Esophagus squamous epithelium (tissue), 5 donors: ENCODE measurements at regions not wholly inside any gene's neighbourhood (a gene's known extent, or its start where the extent isn't known, plus 50 kb on each side); places are given as distances from the start of the nearest gene placed in this dataset.

ENCODE experiments used
- DNase-seq: peaks from one replicate; lab custom pipeline; 2025; lab: John Stamatoyannopoulos, UW
- H3K27ac ChIP-seq, 4 donors: fragments of 200-600 bp; sonication (generic); one replicate each; pipeline ENCODE4 v1.5.1; 2016 to 2019; ENCODE audit warnings: mild to moderate bottlenecking in 1 of 4
- H3K27me3 ChIP-seq, 4 donors: fragments of 200-600 bp; sonication (generic); 1 replicate in 3 of 4; 2 replicates in 1 of 4; pipeline versions ENCODE4 v1.5.1 to v1.6.0; 2017 to 2021; ENCODE audit warnings: antibody characterized with exemption in 1 of 4
- H3K36me3 ChIP-seq, 3 donors: fragments of 200-600 bp; sonication (generic); one replicate each; pipeline ENCODE4 v1.5.1; 2016 to 2019
- H3K4me1 ChIP-seq, 3 donors: fragments of 200-600 bp; sonication (generic); one replicate each; pipeline ENCODE4 v1.5.1; 2017 to 2019
- H3K4me3 ChIP-seq, 4 donors: fragments of 200-600 bp; sonication (generic); 1 replicate in 3 of 4; 2 replicates in 1 of 4; pipeline ENCODE4 v1.5.1; 2016 to 2019; ENCODE audit warnings: mild to moderate bottlenecking in 2 of 4, moderate library complexity in 1 of 4
- H3K9me3 ChIP-seq, 3 donors: fragments of 200-600 bp; sonication (generic); one replicate each; pipeline ENCODE4 v1.5.1; 2016 to 2019
- POLR2A ChIP-seq, 4 donors: fragments of 450-650 bp; IDR thresholded peaks; one replicate each; pipeline ENCODE4 v1.6.1; 2017; ENCODE audit warnings: antibody characterized with exemption in 4 of 4, mild to moderate bottlenecking in 4 of 4, moderate library complexity in 3 of 4
- WGBS, 2 donors: methylation state at CpG; one replicate each; pipeline ENCODE4 v1.1.5; 2018; 5-methylcytosine and 5-hydroxymethylcytosine counted together
- intact Hi-C: fragments of 100-400 bp; cut with DNase I; formaldehyde crosslinking; loops from one replicate; pipeline ENCODE4 v1.15.0; 2022
- TF ChIP-seq, protein P1 (sequence below), 6 experiments: fragments of 450-650 bp in 4 of 6; fragments of 200-600 bp in 2 of 6; sonication (generic) in 2 of 6; IDR thresholded peaks; one replicate each; pipeline ENCODE4 v1.5.1; 2016 to 2019; ENCODE audit warnings: antibody characterized with exemption in 6 of 6, mild to moderate bottlenecking in 4 of 6, moderate library complexity in 4 of 6
- donor health status: DM: yes; HTN: yes; CAD: no.

DNA sequence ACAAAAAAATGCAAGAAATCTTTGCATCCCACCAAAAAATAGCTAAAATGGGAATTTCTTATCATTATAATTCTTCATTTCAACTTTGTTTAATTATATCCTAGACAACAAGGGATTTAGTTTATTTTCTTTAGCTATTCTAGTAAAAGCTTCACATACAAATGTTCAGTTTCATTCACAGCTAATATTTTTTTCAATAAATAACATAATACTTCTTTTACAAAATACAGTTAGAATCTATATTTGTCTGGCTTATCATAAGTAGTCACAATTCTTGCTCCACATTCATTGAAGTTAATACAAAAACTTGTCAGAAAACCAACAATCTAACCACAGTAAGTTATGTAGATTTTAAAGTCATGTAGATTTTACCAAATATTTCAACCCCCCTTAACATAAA, 414.4 kb downstream of the FAT4 start:
- DNase-seq = no peak
- H3K27ac ChIP-seq = no peak overlapping the region
- intact Hi-C loops = no loop called here
- H3K27me3 ChIP-seq = no peaks in the 10 kb centered on the region
- no peaks in the 10 kb centered on the region for H3K36me3 ChIP-seq
- no peaks in the 10 kb centered on the region for H3K9me3 ChIP-seq
- TF ChIP-seq POLR2A (IDR thresholded peaks at IDR 0.05) = no peak
- TF ChIP-seq, protein P1, sequence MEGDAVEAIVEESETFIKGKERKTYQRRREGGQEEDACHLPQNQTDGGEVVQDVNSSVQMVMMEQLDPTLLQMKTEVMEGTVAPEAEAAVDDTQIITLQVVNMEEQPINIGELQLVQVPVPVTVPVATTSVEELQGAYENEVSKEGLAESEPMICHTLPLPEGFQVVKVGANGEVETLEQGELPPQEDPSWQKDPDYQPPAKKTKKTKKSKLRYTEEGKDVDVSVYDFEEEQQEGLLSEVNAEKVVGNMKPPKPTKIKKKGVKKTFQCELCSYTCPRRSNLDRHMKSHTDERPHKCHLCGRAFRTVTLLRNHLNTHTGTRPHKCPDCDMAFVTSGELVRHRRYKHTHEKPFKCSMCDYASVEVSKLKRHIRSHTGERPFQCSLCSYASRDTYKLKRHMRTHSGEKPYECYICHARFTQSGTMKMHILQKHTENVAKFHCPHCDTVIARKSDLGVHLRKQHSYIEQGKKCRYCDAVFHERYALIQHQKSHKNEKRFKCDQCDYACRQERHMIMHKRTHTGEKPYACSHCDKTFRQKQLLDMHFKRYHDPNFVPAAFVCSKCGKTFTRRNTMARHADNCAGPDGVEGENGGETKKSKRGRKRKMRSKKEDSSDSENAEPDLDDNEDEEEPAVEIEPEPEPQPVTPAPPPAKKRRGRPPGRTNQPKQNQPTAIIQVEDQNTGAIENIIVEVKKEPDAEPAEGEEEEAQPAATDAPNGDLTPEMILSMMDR (IDR thresholded peaks at IDR 0.05) = no peak
- no peaks in the 10 kb centered on the region for H3K4me1 ChIP-seq
- H3K4me3 ChIP-seq = no peak overlapping the region

GRCh38 chr4:125732632-125733031, 417.9 kb downstream of the FAT4 start:
- no peaks in the 10 kb centered on the region for H3K27me3 ChIP-seq
- DNase-seq = no peak
- no peaks in the 10 kb centered on the region for H3K9me3 ChIP-seq
- no peaks in the 10 kb centered on the region for H3K4me1 ChIP-seq
- no peak overlapping the region for H3K27ac ChIP-seq
- no peaks in the 10 kb centered on the region for H3K36me3 ChIP-seq
- TF ChIP-seq POLR2A (IDR thresholded peaks at IDR 0.05) = no peak
- TF ChIP-seq, protein P1 (IDR thresholded peaks at IDR 0.05) = no peak
- intact Hi-C loops = loop anchor here (10.0 kb wide), 1 partner anchor 418 kb away; the partner anchor contains the start of gene FAT4
- WGBS, 2 donors = 36 to 50% methylated on average over 1 of the region's 1 CpG
- H3K4me3 ChIP-seq = no peak overlapping the region

DNA sequence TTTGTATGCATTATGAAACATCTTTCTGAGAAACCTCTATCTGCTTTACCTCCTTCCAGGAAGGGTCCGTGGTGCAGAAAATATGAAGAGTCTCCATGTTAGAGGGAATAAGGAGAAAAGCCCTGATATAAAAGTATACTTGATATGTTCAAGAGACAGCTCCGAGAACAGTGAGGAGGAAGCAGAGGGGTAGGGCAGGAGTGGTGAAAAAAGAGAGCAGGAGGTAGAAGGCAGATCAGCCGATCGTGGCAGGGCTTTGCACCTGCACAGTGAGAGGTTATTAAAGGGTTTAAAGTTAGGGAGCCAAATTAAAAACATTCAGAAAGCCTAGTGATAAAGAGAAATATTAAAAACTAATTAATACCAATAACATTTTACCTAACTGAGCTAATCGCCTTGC, 419.7 kb downstream of the FAT4 start:
- Histone ChIP-seq H3K4me3 (no peak overlapping the region), H3K27me3 (no peaks in the 10 kb centered on the region), H3K27ac (no peak overlapping the region), H3K9me3 (no peaks in the 10 kb centered on the region), H3K4me1 (no peaks in the 10 kb centered on the region), H3K36me3 (no peaks in the 10 kb centered on the region)
- DNase-seq = no peak
- intact Hi-C loops = loop anchor here (10.0 kb wide), 1 partner anchor 420 kb away; the partner anchor contains the start of gene FAT4
- 76 to 84% methylated on average over 5 of the region's 5 CpGs for WGBS, 2 donors
- TF ChIP-seq POLR2A (IDR thresholded peaks at IDR 0.05) = no peak
- TF ChIP-seq, protein P1 (IDR thresholded peaks at IDR 0.05) = no peak

DNA sequence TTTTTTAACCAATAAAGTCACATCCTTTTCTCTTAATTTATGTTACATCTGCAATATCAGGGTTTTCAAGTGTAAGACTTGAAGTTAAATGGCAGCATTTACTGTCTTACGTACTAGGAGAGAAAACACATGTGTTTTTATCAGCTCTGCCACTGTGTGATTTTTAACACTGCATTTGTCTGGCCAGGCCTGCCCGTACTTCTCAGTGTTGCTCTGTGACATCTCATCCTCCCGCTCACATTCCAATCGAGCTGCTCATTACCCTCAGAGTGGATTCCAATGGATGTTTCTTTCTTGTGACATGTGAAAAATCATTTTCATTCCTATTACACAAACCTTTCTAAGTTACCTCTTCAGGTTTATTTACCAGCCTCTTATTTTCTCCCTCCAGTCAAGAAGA, 420.3 kb downstream of the FAT4 start:
- no peaks in the 10 kb centered on the region for H3K9me3 ChIP-seq
- H3K27me3 ChIP-seq = no peaks in the 10 kb centered on the region
- H3K27ac ChIP-seq = no peak overlapping the region
- DNase-seq = no peak
- no peaks in the 10 kb centered on the region for H3K36me3 ChIP-seq
- intact Hi-C loops = loop anchor here (10.0 kb wide), 1 partner anchor 420 kb away; the partner anchor contains the start of gene FAT4
- no peak overlapping the region for H3K4me3 ChIP-seq
- no peak for TF ChIP-seq POLR2A (IDR thresholded peaks at IDR 0.05)
- TF ChIP-seq, protein P1 (IDR thresholded peaks at IDR 0.05) = no peak
- H3K4me1 ChIP-seq = no peaks in the 10 kb centered on the region
- 16 to 32% methylated on average over 4 of the region's 4 CpGs for WGBS, 2 donors

- no peak for TF ChIP-seq POLR2A (IDR thresholded peaks at IDR 0.05)
- TF ChIP-seq, protein P1 (IDR thresholded peaks at IDR 0.05) = no peak
- intact Hi-C loops = loop anchor here (10.0 kb wide), 1 partner anchor 421 kb away; the partner anchor contains the start of gene FAT4
- Histone ChIP-seq H3K27me3 (no peaks in the 10 kb centered on the region), H3K4me1 (no peaks in the 10 kb centered on the region), H3K27ac (no peak overlapping the region), H3K36me3 (no peaks in the 10 kb centered on the region), H3K4me3 (no peak overlapping the region), H3K9me3 (no peaks in the 10 kb centered on the region)
- DNase-seq = no peak
- 65 to 85% methylated on average over 1 of the region's 1 CpG for WGBS, 2 donors
Observed at GRCh38 chr4:125736057-125736456, 421.3 kb downstream of the FAT4 start.
